ENCODE measurements at regions not wholly inside any gene's neighbourhood (a gene's known extent, or its start where the extent isn't known, plus 50 kb on each side); places are given as distances from the start of the nearest gene placed in this dataset.

DNA sequence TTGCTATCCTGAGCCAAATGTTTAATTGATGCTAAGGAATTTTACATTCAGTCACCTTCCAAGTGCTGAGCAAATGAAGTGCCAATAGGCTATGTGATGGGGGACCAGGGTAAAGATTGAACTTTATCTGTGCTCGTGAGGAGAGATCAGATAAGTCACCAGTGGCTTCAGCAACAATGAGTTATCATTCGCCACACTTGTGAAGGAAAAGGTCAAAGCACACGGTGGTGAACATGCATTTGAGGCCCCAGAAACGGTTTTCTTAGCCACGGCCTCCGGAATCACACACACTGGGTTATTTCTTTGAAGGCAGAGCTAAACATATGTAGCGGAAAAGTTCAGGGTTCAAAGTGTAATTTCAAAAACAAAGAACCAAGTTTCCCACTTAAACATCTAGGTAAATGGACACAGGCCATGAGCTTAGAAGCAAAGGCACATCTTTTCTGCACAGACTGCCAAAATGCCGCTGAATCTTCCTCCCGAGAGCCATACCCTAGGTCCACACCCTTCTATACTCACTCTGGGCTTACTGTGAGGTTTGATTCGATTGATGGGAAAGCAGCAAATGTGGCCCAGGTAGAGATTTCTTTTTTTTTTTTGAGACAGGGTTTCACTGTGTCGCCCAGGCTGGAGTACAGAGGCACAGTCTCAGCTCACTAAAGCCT is 268.5 kb downstream of the SHQ1 start:
- TF ChIP-seq, protein P1, sequence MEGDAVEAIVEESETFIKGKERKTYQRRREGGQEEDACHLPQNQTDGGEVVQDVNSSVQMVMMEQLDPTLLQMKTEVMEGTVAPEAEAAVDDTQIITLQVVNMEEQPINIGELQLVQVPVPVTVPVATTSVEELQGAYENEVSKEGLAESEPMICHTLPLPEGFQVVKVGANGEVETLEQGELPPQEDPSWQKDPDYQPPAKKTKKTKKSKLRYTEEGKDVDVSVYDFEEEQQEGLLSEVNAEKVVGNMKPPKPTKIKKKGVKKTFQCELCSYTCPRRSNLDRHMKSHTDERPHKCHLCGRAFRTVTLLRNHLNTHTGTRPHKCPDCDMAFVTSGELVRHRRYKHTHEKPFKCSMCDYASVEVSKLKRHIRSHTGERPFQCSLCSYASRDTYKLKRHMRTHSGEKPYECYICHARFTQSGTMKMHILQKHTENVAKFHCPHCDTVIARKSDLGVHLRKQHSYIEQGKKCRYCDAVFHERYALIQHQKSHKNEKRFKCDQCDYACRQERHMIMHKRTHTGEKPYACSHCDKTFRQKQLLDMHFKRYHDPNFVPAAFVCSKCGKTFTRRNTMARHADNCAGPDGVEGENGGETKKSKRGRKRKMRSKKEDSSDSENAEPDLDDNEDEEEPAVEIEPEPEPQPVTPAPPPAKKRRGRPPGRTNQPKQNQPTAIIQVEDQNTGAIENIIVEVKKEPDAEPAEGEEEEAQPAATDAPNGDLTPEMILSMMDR (IDR thresholded peaks at IDR 0.05), result no peak
- TF ChIP-seq POLR2A (IDR thresholded peaks at IDR 0.05), result no peak
